Endodermal cell (in vitro differentiated cells): ENCODE measurements at regions not wholly inside any gene's neighbourhood (a gene's known extent, or its start where the extent isn't known, plus 50 kb on each side); places are given as distances from the start of the nearest gene placed in this dataset.

Source experiments
- DNase-seq: peaks from one replicate; pipeline ENCODE4 v3.0.0-alpha.2; 2017
- H3K27ac ChIP-seq: 2 replicates; pipeline ENCODE4 v1.5.1; 2013; ENCODE audit warnings: mild to moderate bottlenecking, low read depth, low read length, moderate library complexity
- H3K27me3 ChIP-seq: 2 replicates; pipeline ENCODE4 v1.6.1; 2013; ENCODE audit warnings: mild to moderate bottlenecking, low read length, moderate library complexity; ENCODE audit not compliant: insufficient read depth, control insufficient read depth, poor library complexity, severe bottlenecking
- H3K36me3 ChIP-seq: 2 replicates; pipeline ENCODE4 v1.7.0; 2013; ENCODE audit warnings: mild to moderate bottlenecking, low read length, moderate library complexity; ENCODE audit not compliant: control insufficient read depth, insufficient read depth
- H3K4me1 ChIP-seq: one replicate; pipeline ENCODE4 v1.7.0; 2013; ENCODE audit warnings: low read length; ENCODE audit not compliant: control insufficient read depth, insufficient read depth
- H3K4me3 ChIP-seq: 2 replicates; pipeline ENCODE4 v1.5.1; 2013; ENCODE audit warnings: mild to moderate bottlenecking, low read length, moderate library complexity
- H3K9ac ChIP-seq: 2 replicates; pipeline ENCODE4 v1.6.1; 2013; ENCODE audit warnings: mild to moderate bottlenecking, low read length, moderate library complexity; ENCODE audit not compliant: poor library complexity, severe bottlenecking; ENCODE audit errors: extremely low read depth
- H3K9me3 ChIP-seq: 2 replicates; pipeline ENCODE4 v1.6.1; 2013; ENCODE audit warnings: mild to moderate bottlenecking, low read length, moderate library complexity; ENCODE audit not compliant: control insufficient read depth
- H3K27ac Mint-ChIP-seq: 2 replicates; pipeline ENCODE4 v1.8.0; 2020; ENCODE audit warnings: mixed read lengths
- H3K27me3 Mint-ChIP-seq: 2 replicates; pipeline ENCODE4 v1.8.0; 2021; ENCODE audit warnings: mild to moderate bottlenecking, mixed read lengths; ENCODE audit not compliant: insufficient read depth
- H3K36me3 Mint-ChIP-seq: 2 replicates; pipeline ENCODE4 v1.8.0; 2020; ENCODE audit warnings: low read depth, mixed read lengths
- H3K4me1 Mint-ChIP-seq: 2 replicates; pipeline ENCODE4 v1.8.0; 2020; ENCODE audit warnings: mixed read lengths
- H3K4me3 Mint-ChIP-seq: 2 replicates; pipeline ENCODE4 v1.8.0; 2020; ENCODE audit warnings: mild to moderate bottlenecking, moderate library complexity, mixed read lengths
- H3K9me3 Mint-ChIP-seq: 2 replicates; pipeline ENCODE4 v1.8.0; 2020; ENCODE audit warnings: mild to moderate bottlenecking, mixed read lengths
- CTCF ChIP-seq: fragments of 200-600 bp; sonication (generic); conservative IDR thresholded peaks from 2 replicates; pipeline ENCODE4 v1.5.0; 2021; ENCODE audit warnings: antibody characterized with exemption, mild to moderate bottlenecking
- WGBS, 2 experiments: methylation state at CpG; one replicate each; pipeline versions ENCODE4 v1.1.5 to v1.1.7; 2013; ENCODE audit warnings: missing lambda C conversion rate in 2 of 2, mixed read lengths in 1 of 2; ENCODE audit not compliant: insufficient coverage in 1 of 2, insufficient read length in 1 of 2; 5-methylcytosine and 5-hydroxymethylcytosine counted together

- no peaks in the 10 kb centered on the region for H3K9me3 ChIP-seq
- no peak overlapping the region for H3K27ac ChIP-seq
- Mint-ChIP-seq H3K4me3 (no peak overlapping the region), H3K4me1 (no peaks in the 10 kb centered on the region), H3K9me3 (no peaks in the 10 kb centered on the region), H3K27me3 (no peaks in the 10 kb centered on the region), H3K36me3 (no peaks in the 10 kb centered on the region), H3K27ac (no peak overlapping the region)
- no peaks in the 10 kb centered on the region for H3K36me3 ChIP-seq
- H3K4me1 ChIP-seq: no peaks in the 10 kb centered on the region
- WGBS, 2 experiments: 100% methylated on average over 1 of the region's 2 CpGs; no CpG with 5 or more reads in 1 of the 2 experiments
- no peak for TF ChIP-seq CTCF
- no peak for DNase-seq
- no peaks in the 10 kb centered on the region for H3K27me3 ChIP-seq
- no peak overlapping the region for H3K4me3 ChIP-seq
- no peak overlapping the region for H3K9ac ChIP-seq
Measured at GRCh38 chr3:96106701-96107100, 707.7 kb upstream of the EPHA6 start.
